ENCODE measurements at regions not wholly inside any gene's neighbourhood (a gene's known extent, or its start where the extent isn't known, plus 50 kb on each side); places are given as distances from the start of the nearest gene placed in this dataset.

DNA sequence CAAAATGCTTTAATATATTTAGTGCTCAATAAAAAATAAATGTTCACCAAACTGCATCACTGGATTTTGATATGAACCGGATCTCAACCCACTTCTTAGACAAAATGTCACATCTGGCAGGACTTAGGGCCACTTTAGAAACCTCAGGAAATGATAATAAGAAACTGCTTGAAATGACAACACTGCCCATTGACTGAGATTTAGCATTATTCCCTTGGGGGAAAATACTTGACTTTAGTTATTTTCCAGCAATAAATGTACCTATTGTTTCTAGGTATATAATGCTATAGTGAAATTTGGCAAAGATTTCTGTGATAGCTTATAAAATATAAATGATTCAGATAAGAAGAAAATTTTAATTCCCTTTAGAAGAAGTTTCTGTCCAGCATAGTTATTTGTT is 195.1 kb downstream of the ICOS start:
- TF ChIP-seq POLR2AphosphoS5 (IDR thresholded peaks at IDR 0.05) = no peak
- TF ChIP-seq, protein P1, sequence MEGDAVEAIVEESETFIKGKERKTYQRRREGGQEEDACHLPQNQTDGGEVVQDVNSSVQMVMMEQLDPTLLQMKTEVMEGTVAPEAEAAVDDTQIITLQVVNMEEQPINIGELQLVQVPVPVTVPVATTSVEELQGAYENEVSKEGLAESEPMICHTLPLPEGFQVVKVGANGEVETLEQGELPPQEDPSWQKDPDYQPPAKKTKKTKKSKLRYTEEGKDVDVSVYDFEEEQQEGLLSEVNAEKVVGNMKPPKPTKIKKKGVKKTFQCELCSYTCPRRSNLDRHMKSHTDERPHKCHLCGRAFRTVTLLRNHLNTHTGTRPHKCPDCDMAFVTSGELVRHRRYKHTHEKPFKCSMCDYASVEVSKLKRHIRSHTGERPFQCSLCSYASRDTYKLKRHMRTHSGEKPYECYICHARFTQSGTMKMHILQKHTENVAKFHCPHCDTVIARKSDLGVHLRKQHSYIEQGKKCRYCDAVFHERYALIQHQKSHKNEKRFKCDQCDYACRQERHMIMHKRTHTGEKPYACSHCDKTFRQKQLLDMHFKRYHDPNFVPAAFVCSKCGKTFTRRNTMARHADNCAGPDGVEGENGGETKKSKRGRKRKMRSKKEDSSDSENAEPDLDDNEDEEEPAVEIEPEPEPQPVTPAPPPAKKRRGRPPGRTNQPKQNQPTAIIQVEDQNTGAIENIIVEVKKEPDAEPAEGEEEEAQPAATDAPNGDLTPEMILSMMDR (IDR thresholded peaks at IDR 0.05) = no peak

Data from stomach (tissue), 4 donors.